PC-3 (cell line): ENCODE measurements at regions not wholly inside any gene's neighbourhood (a gene's known extent, or its start where the extent isn't known, plus 50 kb on each side); places are given as distances from the start of the nearest gene placed in this dataset.

ENCODE experiments used
- ATAC-seq: fragments of 200-7000 bp; cut with Tn5 transposase; 2 replicates; pipeline ENCODE4 v1.9.1; 2020; ENCODE audit warnings: mild to moderate bottlenecking, moderate library complexity
- BruUV-seq: library from RNA; stranded (reverse); fragments of 400-500 nt; replicated peaks from 2 replicates; lab custom pipeline; 2021; lab: Mats Ljungman, UMichigan
- CTCF ChIA-PET: fragments of 300-600 bp; sonication (Branson Sonifier 250); formaldehyde crosslinking; loops from one replicate; lab custom pipeline; 2022; ENCODE audit warnings: antibody characterized with exemption; lab: Charles Lee
- POLR2A ChIA-PET: fragments of 300-600 bp; sonication (Branson Sonifier 250); formaldehyde crosslinking; loops from one replicate; lab custom pipeline; 2022; ENCODE audit warnings: antibody characterized with exemption; ENCODE audit not compliant: unreplicated experiment; lab: Charles Lee
- DNase-seq: peaks from one replicate; pipeline ENCODE4 v3.0.0-alpha.2; 2015
- H2AFZ ChIP-seq: fragments of 300-600 bp; sonication (generic); 2 replicates; pipeline ENCODE4 v1.6.0; 2016; ENCODE audit warnings: antibody characterized with exemption, low read length
- H3F3A ChIP-seq: fragments of 300-600 bp; sonication (generic); one replicate; pipeline ENCODE4 v1.6.0; 2017; ENCODE audit warnings: antibody characterized with exemption, low read length, control low read depth, mild to moderate bottlenecking; ENCODE audit not compliant: unreplicated experiment
- H3K27ac ChIP-seq: fragments of 300-600 bp; sonication (generic); 2 replicates; pipeline ENCODE4 v1.5.1; 2016; ENCODE audit warnings: mild to moderate bottlenecking, low read length
- H3K27me3 ChIP-seq: fragments of 300-600 bp; sonication (generic); 2 replicates; pipeline ENCODE4 v1.6.1; 2016; ENCODE audit warnings: low read length, mixed read lengths
- H3K36me3 ChIP-seq: fragments of 300-600 bp; sonication (generic); 2 replicates; pipeline ENCODE4 v1.6.1; 2016; ENCODE audit warnings: low read depth, mixed run types, low read length, mixed read lengths
- H3K4me1 ChIP-seq: fragments of 300-600 bp; sonication (generic); 2 replicates; pipeline ENCODE4 v1.5.1; 2016; ENCODE audit warnings: low read length; ENCODE audit not compliant: insufficient read depth
- H3K4me2 ChIP-seq: fragments of 300-600 bp; sonication (generic); 2 replicates; pipeline ENCODE4 v1.6.0; 2016; ENCODE audit warnings: low read length
- H3K4me3 ChIP-seq: fragments of 300-600 bp; sonication (generic); 2 replicates; pipeline ENCODE4 v1.5.1; 2016; ENCODE audit warnings: mild to moderate bottlenecking, low read length, mixed read lengths
- H3K79me2 ChIP-seq: fragments of 300-600 bp; sonication (generic); 2 replicates; pipeline ENCODE4 v1.6.1; 2017; ENCODE audit warnings: low read length, mixed read lengths
- H3K9ac ChIP-seq: fragments of 300-600 bp; sonication (generic); 2 replicates; pipeline ENCODE4 v1.6.0; 2016; ENCODE audit warnings: mild to moderate bottlenecking, low read length
- H3K9me2 ChIP-seq: fragments of 300-600 bp; sonication (generic); replicated peaks from 2 replicates; pipeline ENCODE4 v1.6.1; 2016; ENCODE audit warnings: mixed run types, low read length, mixed read lengths
- H3K9me3 ChIP-seq: fragments of 300-600 bp; sonication (generic); 2 replicates; pipeline ENCODE4 v1.6.1; 2016; ENCODE audit warnings: low read length, mixed read lengths
- H4K20me1 ChIP-seq: fragments of 300-600 bp; sonication (generic); 2 replicates; pipeline ENCODE4 v1.6.1; 2016; ENCODE audit warnings: low read length, mixed read lengths
- CTCF ChIP-seq: fragments of 300-600 bp; sonication (generic); conservative IDR thresholded peaks from 2 replicates; pipeline ENCODE4 v1.5.1; 2017; ENCODE audit warnings: antibody characterized with exemption, low read depth, mild to moderate bottlenecking, low read length
- EZH2 ChIP-seq: fragments of 300-600 bp; sonication (generic); IDR thresholded peaks from one replicate; pipeline ENCODE4 v1.6.1; 2017; ENCODE audit warnings: antibody characterized with exemption, mild to moderate bottlenecking, low read length; ENCODE audit not compliant: unreplicated experiment
- EZH2phosphoT487 ChIP-seq: fragments of 300-600 bp; sonication (generic); IDR thresholded peaks from 2 replicates; pipeline ENCODE4 v1.6.1; 2018; ENCODE audit warnings: mild to moderate bottlenecking, antibody characterized with exemption, low read length, borderline replicate concordance
- intact Hi-C: fragments of 100-400 bp; cut with micrococcal nuclease; formaldehyde crosslinking; loops from 2 replicates; pipeline ENCODE4 v1.9.0; 2023

- no peak overlapping the region for H3K4me2 ChIP-seq
- intact Hi-C loops: no loop called here
Measured at GRCh38 chr21:18049461-18049860, 195.2 kb upstream of the CHODL start.

GRCh38 chr21:18041012-18041411, 203.6 kb upstream of the CHODL start:
- intact Hi-C loops: no loop called here

More at GRCh38 chr21:18049461-18049860, 195.2 kb upstream of the CHODL start:
- DNase-seq (no peak), ATAC-seq (no peak)
- BruUV-seq: no TSS peak
- Histone ChIP-seq H2AFZ (no peak overlapping the region), H3K27ac (no peak overlapping the region), H3F3A (no peaks in the 10 kb centered on the region), H3K9me2 (no peaks in the 10 kb centered on the region), H3K9me3 (peaks cover 5% of the 10 kb centered on the region; the same call in 1 of the 2 replicates), H3K9ac (no peak overlapping the region), H3K79me2 (no peaks in the 10 kb centered on the region), H4K20me1 (no peaks in the 10 kb centered on the region), H3K36me3 (no peaks in the 10 kb centered on the region), H3K27me3 (no peaks in the 10 kb centered on the region), H3K4me1 (no peaks in the 10 kb centered on the region), H3K4me3 (no peak overlapping the region)
- TF ChIP-seq EZH2phosphoT487 (no peak), EZH2 (no peak), CTCF (no peak)
- POLR2A ChIA-PET: no interaction called here
- CTCF ChIA-PET: no interaction called here

More at GRCh38 chr21:18041012-18041411, 203.6 kb upstream of the CHODL start:
- ATAC-seq: no peak
- Histone ChIP-seq H3F3A (no peaks in the 10 kb centered on the region), H3K4me1 (no peaks in the 10 kb centered on the region), H3K9ac (no peak overlapping the region), H2AFZ (no peak overlapping the region), H3K9me2 (no peaks in the 10 kb centered on the region), H3K4me3 (no peak overlapping the region), H3K9me3 (no peaks in the 10 kb centered on the region), H3K36me3 (no peaks in the 10 kb centered on the region), H3K27ac (no peak overlapping the region), H3K27me3 (no peaks in the 10 kb centered on the region), H3K79me2 (no peaks in the 10 kb centered on the region), H3K4me2 (no peak overlapping the region), H4K20me1 (no peaks in the 10 kb centered on the region)
- peak; percentile 50 for DNase-seq
- ChIA-PET CTCF (interaction anchor here (0.6 kb wide), 1 partner anchor 13 kb away, joined by 3 read pairs; no protein-coding TSS in a partner anchor), POLR2A (no interaction called here)
- no peak for TF ChIP-seq EZH2phosphoT487
- TF ChIP-seq EZH2: no peak
- TF ChIP-seq CTCF: peak; percentile 60
- BruUV-seq: no TSS peak
